Left lung (tissue), 4 donors: ENCODE measurements at regions not wholly inside any gene's neighbourhood (a gene's known extent, or its start where the extent isn't known, plus 50 kb on each side); places are given as distances from the start of the nearest gene placed in this dataset.

Experiments used
- ATAC-seq: fragments of 200-7000 bp; cut with Tn5 transposase; one replicate; pipeline ENCODE4 v1.9.1; 2020; ENCODE audit warnings: moderate library complexity
- DNase-seq, 4 donors: peaks; one replicate each; pipeline ENCODE4 v3.0.0-alpha.2; 2013 to 2020
- H3K27ac ChIP-seq, 2 donors: fragments of 200-600 bp; sonication (generic) in 1 of 2; one replicate each; pipeline versions ENCODE4 v1.5.0 to v1.8.0; 2020 to 2021
- H3K27me3 ChIP-seq, 2 donors: fragments of 200-600 bp; sonication (generic) in 1 of 2; one replicate each; pipeline versions ENCODE4 v1.5.0 to v1.8.0; 2020 to 2021
- H3K36me3 ChIP-seq, 2 donors: fragments of 200-600 bp; sonication (generic) in 1 of 2; one replicate each; pipeline versions ENCODE4 v1.5.0 to v1.8.0; 2020 to 2021
- H3K4me1 ChIP-seq, 2 donors: fragments of 200-600 bp; one replicate each; pipeline ENCODE4 v1.8.0; 2021
- H3K4me3 ChIP-seq, 2 donors: fragments of 200-600 bp; sonication (generic) in 1 of 2; one replicate each; pipeline versions ENCODE4 v1.5.0 to v1.8.0; 2020 to 2021; ENCODE audit warnings: mild to moderate bottlenecking in 1 of 2
- H3K9me3 ChIP-seq, 2 donors: fragments of 200-600 bp; sonication (generic) in 1 of 2; one replicate each; pipeline versions ENCODE4 v1.5.0 to v1.8.0; 2020 to 2021
- CTCF ChIP-seq, 2 donors: fragments of 200-600 bp; sonication (generic) in 1 of 2; IDR thresholded peaks; one replicate each; pipeline versions ENCODE4 v1.5.0 to v1.8.0; 2021; ENCODE audit warnings: antibody characterized with exemption in 2 of 2
- intact Hi-C, 2 donors: fragments of 100-400 bp; cut with DNase I; formaldehyde crosslinking; loops; one replicate each; pipeline versions ENCODE4 v1.11.2 to v1.14.2; 2022
- donor health status: DM: no; HTN: yes; CAD: no.
- donor health status: DM: no; HTN: no; CAD: no.

- no peaks in the 10 kb centered on the region for H3K9me3 ChIP-seq
- no peaks in the 10 kb centered on the region for H3K36me3 ChIP-seq
- ATAC-seq, result no peak
- no peak for DNase-seq
- intact Hi-C loops, result no loop called here
- no peak overlapping the region for H3K4me3 ChIP-seq
- H3K27me3 ChIP-seq, result no peaks in the 10 kb centered on the region
- no peaks in the 10 kb centered on the region for H3K4me1 ChIP-seq
- TF ChIP-seq CTCF (IDR thresholded peaks at IDR 0.05), result no peak
- no peak overlapping the region for H3K27ac ChIP-seq
These were observed 138.3 kb downstream of the ANKRD60 start for GRCh38 chr20:58090161-58090560.

DNA sequence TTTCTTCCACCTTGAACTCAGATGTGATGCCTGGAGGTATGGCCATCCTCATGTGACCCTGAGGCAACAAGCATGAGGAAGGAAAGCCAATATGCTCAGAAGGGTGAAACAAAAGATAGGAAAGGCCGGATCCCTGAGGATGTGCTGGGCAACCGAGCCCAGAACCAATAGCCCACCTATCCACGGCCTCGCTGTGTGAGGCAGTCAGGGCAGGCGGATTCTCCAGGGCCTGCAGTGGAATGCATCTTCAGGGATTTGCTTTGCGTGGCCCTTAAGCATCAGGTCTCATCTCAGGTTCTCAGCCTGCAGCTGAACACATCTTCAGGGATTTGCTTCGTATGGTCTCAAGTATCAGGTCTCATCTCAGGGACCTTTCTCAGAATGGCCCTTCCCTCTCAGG is 139.8 kb downstream of the ANKRD60 start:
- ATAC-seq, result no peak
- Histone ChIP-seq H3K4me1 (no peaks in the 10 kb centered on the region), H3K36me3 (no peaks in the 10 kb centered on the region), H3K27me3 (no peaks in the 10 kb centered on the region), H3K4me3 (no peak overlapping the region), H3K9me3 (no peaks in the 10 kb centered on the region), H3K27ac (no peak overlapping the region)
- intact Hi-C loops, result loop anchor here in 1 of 2 donors (10.0 kb wide), 1 partner anchor 434 kb away; no protein-coding TSS in a partner anchor
- TF ChIP-seq CTCF (IDR thresholded peaks at IDR 0.05), result no peak
- DNase-seq, result no peak

DNA sequence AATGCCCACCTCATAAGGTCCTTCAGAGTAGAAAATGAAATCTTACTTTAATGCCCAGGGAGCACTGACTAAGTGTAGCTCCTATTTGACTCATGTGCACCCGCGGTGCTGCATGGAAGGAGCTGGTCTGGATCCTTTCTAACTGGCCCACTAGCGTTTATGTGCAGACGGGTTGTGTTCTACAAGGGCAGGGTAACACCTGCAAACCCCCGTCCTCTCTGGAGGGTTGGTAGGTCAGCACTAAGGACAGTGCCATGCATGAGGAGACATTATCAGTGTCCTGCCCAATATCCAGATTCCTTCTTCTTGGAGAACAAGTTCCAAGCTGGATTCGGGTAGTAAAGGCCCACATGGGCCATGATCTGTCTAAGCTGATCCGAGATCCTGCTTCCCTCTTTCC is 140.3 kb downstream of the ANKRD60 start:
- no peaks in the 10 kb centered on the region for H3K36me3 ChIP-seq
- no peak for TF ChIP-seq CTCF (IDR thresholded peaks at IDR 0.05)

GRCh38 chr20:58087562-58087858 is 140.9 kb downstream of the ANKRD60 start:
- Histone ChIP-seq H3K36me3 (no peaks in the 10 kb centered on the region), H3K4me3 (no peak overlapping the region), H3K27me3 (no peaks in the 10 kb centered on the region), H3K27ac (no peak overlapping the region), H3K9me3 (no peaks in the 10 kb centered on the region), H3K4me1 (no peaks in the 10 kb centered on the region)
- DNase-seq (no peak), ATAC-seq (no peak)
- intact Hi-C loops, result loop anchor here in 1 of 2 donors (10.0 kb wide), 1 partner anchor 433 kb away; no protein-coding TSS in a partner anchor
- no peak for TF ChIP-seq CTCF (IDR thresholded peaks at IDR 0.05)

More for the DNA sequence above, 140.3 kb downstream of the ANKRD60 start:
- Histone ChIP-seq H3K4me1 (no peaks in the 10 kb centered on the region), H3K27me3 (no peaks in the 10 kb centered on the region), H3K9me3 (no peaks in the 10 kb centered on the region), H3K4me3 (no peak overlapping the region), H3K27ac (no peak overlapping the region)
- ATAC-seq, result no peak
- intact Hi-C loops, result loop anchor here in 1 of 2 donors (10.0 kb wide), 1 partner anchor 433 kb away; no protein-coding TSS in a partner anchor
- no peak for DNase-seq

DNA sequence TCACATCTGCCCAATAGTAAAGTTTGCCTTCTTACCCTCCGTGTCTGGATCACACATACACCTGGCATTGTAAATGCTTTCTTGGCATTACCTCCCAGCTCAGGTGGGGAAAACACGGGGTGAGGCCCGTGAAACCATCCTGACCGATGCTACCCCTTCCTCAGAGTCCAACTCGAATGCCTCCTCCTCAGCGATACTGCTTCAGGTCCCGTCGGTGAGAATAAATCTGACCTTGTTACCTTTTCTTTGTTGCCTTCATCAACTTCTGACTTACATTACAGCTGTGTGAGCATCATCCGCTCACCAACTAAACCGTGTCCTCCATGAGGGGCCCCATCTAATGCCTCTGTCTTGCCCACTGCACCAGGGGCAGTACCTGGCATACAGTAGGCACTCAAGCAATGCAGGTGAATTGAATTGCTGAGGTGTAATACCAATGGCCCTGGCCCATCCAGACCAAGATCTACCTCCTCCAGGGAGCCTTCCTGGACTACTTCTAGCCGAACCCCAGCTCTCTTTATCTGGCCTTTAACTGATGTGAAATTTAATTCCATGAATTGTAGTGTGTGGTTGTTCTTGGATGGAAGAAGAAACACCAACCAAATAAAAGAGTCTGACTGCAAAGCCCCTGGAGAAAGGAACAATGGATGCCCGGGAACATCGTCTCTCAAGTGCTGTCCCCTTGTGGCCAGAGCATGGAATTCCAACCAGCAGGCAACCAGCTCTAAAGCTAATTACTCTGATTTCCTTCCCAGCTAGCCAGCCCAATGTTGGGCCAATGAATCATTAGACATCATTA is 141.5 kb downstream of the ANKRD60 start:
- peak; percentile 72 to 87 for TF ChIP-seq CTCF (IDR thresholded peaks at IDR 0.05)
- Histone ChIP-seq H3K9me3 (no peaks in the 10 kb centered on the region), H3K36me3 (no peaks in the 10 kb centered on the region), H3K4me1 (no peaks in the 10 kb centered on the region), H3K27me3 (no peaks in the 10 kb centered on the region), H3K27ac (no peak overlapping the region), H3K4me3 (no peak overlapping the region)
- DNase-seq (peak in 2 of 4 donors; percentile 15 to 51), ATAC-seq (peak; percentile 80)
- intact Hi-C loops, result loop anchor here in 1 of 2 donors (10.0 kb wide), 1 partner anchor 432 kb away; no protein-coding TSS in a partner anchor
